GM19025 (cell line): ENCODE measurements at regions not wholly inside any gene's neighbourhood (a gene's known extent, or its start where the extent isn't known, plus 50 kb on each side); places are given as distances from the start of the nearest gene placed in this dataset.

ENCODE experiments used
- ATAC-seq: cut with Tn5 transposase; IDR thresholded peaks from one replicate; pipeline ENCODE4 v1.9.1; 2021; ENCODE audit warnings: mild to moderate bottlenecking, low read depth, moderate library complexity; ENCODE audit not compliant: unreplicated experiment

DNA sequence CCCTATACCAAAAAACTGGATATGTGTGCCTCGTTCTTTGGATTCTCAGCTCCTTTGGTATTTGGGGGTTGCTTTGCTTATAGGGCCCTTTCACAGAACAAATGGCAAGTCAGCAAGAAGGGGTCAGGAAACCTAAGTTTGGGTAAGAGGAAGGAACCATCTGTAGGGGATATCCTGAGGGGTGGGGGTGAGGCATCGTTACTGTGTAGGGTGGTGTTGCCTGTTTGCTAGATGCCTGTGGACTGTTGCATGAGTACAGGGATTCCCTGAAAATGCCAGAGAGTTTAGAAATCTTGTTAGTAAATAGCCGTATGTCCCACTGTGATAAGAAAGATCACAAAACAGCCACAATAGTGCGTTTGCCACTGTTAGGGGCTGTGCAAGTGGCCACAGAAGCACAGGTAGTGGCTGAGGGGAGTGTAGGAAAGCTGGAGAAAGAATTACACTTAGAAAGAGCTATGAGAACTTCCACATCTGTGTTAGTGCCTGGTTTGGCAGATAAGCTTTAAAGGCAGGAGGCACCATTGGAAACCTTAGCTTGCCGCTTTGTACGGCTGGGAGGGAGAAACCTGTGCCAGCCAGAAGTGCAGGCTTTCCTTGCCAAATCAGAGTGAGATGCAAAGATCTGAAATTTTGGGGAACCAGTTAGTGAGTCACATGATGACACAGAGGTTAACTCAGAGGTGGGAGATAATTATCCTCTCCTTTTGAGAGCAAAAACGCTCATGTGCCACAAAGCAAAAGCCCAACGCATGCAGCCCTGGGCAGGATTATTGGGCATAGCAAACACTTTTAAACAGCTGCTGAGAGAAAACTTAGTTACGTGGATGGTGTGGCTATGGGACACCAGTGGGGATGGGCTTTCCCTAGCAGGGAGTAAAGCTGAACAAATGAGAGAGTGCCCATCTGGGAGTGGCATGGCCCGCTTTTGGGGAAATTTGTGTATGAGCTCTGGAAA, 343.7 kb downstream of the ARAP2 start:
- ATAC-seq: no peak

DNA sequence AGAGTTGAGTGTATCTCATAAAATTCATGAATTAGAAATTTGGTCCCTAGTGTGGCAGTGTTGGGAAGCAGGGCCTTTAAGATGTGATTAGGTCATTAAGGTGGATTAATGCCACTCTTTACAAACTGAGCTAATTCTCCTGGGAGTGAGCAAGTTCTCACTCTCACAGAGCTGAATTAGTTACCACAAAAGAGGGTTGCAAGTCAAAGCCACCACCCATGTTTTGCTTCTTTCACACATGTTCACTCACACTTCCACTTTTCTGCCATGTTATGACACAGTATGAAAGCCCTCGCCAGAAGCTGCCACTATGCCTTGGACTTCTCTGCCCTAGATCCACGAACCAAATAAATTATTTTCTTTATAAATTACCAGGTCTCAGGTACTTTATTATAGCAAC, 332.1 kb downstream of the ARAP2 start:
- peak; percentile 90 for ATAC-seq

GRCh38 chr4:35918491-35918977, 325.8 kb downstream of the ARAP2 start:
- no peak for ATAC-seq

DNA sequence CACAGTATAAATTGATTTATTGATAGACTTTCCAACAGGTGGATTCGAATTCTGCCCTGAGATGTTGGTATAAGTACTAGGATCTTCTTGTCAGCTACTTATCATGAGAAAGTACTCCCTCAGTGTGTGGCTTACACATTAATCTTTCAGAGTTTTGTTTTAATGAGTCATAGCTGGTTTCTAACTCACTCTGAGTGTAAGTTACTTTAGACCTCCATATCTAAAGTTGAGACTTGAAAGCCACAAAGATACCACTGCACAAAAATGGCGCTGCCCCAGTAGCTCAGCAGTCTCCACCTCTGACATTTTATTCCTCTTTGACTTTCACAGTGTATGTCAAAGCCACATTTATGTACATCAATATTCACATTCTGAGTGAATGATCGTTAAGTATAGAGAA, 318.5 kb downstream of the ARAP2 start:
- peak; percentile 80 for ATAC-seq

DNA sequence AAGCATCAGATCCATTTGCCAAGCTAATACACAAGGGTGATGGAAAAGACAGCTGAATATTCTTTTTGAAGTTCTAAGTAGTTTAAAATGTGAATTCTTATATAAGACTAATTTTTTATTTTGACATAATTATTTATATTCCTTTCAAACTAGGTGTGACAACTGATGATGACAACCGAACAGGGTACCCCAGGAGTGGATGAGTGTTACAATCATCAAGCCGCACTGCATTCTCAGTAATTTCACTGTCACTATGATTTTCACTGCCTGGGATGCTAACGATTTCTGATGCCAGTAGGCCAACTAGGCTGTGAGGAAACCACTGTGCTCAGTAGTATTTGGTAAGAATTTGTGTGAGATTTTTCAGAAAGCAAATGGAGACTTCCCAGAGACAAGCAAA, 317.5 kb downstream of the ARAP2 start:
- ATAC-seq: no peak

- no peak for ATAC-seq
Measured at GRCh38 chr4:35933901-35934300, 310.4 kb downstream of the ARAP2 start.

GRCh38 chr4:35934320-35934981, 309.9 kb downstream of the ARAP2 start:
- no peak for ATAC-seq

- ATAC-seq: no peak
Measured at GRCh38 chr4:35938936-35939335, 305.4 kb downstream of the ARAP2 start.

DNA sequence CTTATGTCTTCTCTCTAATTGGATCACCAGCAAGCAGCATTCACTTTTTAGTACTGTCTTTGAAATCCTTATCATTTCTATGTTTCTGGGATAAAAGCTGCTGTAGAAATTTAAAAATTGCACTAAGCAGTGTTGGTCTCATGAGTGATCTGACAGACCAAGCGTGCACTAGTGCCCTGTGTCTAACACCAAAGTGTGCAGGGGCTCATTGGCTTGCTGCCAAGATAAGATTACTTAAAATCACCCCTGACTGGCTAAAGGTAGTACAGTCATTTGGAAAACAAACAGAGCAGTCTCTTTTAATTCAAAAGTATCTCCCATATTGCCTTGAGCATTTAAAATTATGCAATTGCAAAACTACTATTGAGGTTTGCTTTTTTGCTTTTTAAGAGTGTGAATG, 304.6 kb downstream of the ARAP2 start:
- ATAC-seq: no peak

DNA sequence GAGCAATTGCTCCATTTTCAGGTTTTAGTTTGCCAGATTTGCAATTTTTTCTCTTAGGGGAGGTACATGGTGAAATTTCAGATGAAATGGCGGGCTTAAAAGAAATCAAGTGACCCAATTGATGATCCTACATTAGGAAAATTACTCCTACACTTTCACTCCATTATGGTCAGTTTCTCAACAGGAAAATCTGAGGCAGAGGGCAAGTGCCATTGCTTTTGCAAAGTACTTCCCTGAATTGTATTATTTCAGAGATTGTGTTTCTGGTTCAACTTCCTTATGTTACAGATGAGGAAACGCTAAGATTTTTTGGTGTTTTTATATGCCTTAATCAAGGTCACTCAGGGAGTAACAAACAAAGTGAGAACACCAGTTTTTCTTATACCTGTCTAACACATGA, 302.2 kb downstream of the ARAP2 start:
- no peak for ATAC-seq

GRCh38 chr4:35943606-35944005, 300.7 kb downstream of the ARAP2 start:
- ATAC-seq: no peak

- ATAC-seq: no peak
Measured at GRCh38 chr4:35948171-35948570, 296.1 kb downstream of the ARAP2 start.

- no peak for ATAC-seq
Measured at GRCh38 chr4:35950442-35950841, 293.9 kb downstream of the ARAP2 start.

DNA sequence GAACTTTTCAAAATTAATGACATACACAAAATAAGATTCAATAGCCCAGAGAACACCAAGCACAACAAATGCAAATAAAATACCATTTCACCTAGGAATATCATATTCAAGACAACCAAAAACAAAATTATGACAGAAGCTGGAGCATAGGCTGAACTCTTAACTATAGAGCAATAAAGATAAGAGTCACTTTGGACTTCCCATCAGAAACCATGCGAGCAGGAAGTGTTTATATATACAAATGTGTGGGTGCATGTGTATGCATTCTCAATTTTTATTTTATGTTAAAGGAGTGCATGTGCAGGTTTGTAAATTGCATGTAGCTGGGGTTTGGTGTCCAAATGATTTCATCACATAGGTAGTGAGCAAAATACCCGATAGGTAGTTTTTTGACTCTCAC, 291.6 kb downstream of the ARAP2 start:
- ATAC-seq: no peak

- ATAC-seq: no peak
Measured at GRCh38 chr4:35963383-35963782, 280.9 kb downstream of the ARAP2 start.

- ATAC-seq: no peak
Measured at GRCh38 chr4:35963974-35964515, 280.3 kb downstream of the ARAP2 start.

DNA sequence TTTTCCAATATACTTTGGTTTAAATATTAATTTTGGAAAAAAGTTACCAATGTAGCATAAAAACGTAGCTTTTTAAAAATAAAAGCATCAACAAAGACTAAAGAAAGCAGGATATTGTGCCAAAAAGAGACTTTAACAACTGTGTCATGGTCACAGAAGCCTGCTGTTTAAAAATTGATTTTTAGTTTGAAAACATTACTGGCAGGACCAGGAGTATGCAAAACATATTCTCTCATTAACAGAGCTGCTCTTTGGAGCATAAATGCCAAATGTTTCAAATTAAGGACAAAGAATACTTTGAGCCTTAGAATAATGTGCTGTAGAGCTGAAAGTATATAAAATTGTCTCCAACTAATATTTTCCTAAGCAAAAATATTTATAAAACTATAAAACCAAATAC, 279.0 kb downstream of the ARAP2 start:
- peak; percentile 43 for ATAC-seq

GRCh38 chr4:35966566-35966965, 277.7 kb downstream of the ARAP2 start:
- ATAC-seq: no peak

- peak; percentile 57 for ATAC-seq
Measured at GRCh38 chr4:35970366-35970960, 273.9 kb downstream of the ARAP2 start.

GRCh38 chr4:35972814-35973213, 271.5 kb downstream of the ARAP2 start:
- no peak for ATAC-seq
